Panc1 (cell line): ENCODE measurements at regions not wholly inside any gene's neighbourhood (a gene's known extent, or its start where the extent isn't known, plus 50 kb on each side); places are given as distances from the start of the nearest gene placed in this dataset.

ENCODE experiments used
- TF ChIP-seq, protein P1 (sequence below): fragments of 450-650 bp; IDR thresholded peaks from 2 replicates; pipeline ENCODE4 v1.5.1; 2017; ENCODE audit warnings: mild to moderate bottlenecking
- TF ChIP-seq, protein P2 (sequence below), 2 experiments: IDR thresholded peaks; 2 replicates each; pipeline ENCODE4 v1.6.1; 2011 to 2012; ENCODE audit warnings: low read depth in 2 of 2, control low read depth in 1 of 2, low read length in 1 of 2, mild to moderate bottlenecking in 1 of 2, moderate library complexity in 1 of 2; ENCODE audit not compliant: insufficient read depth in 1 of 2

DNA sequence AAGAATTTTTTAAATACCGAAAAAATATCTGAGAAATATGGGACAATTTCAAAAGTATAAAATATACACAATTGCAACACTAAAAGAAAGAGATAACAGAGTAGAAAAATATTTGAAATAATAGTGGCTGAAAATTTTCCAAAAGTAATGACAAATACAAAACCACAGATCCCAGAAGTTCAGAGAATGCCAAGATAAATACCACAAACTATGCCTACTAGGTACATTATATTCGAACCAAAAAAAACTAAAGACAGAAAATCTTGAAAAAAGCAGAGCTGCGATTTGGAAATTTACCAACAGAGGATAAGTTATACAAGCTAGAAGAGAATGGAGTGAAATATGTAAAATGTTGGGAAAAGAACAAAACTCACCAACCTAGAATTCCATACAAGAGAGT is 191.3 kb upstream of the ELAC2 start:
- TF ChIP-seq, protein P1, sequence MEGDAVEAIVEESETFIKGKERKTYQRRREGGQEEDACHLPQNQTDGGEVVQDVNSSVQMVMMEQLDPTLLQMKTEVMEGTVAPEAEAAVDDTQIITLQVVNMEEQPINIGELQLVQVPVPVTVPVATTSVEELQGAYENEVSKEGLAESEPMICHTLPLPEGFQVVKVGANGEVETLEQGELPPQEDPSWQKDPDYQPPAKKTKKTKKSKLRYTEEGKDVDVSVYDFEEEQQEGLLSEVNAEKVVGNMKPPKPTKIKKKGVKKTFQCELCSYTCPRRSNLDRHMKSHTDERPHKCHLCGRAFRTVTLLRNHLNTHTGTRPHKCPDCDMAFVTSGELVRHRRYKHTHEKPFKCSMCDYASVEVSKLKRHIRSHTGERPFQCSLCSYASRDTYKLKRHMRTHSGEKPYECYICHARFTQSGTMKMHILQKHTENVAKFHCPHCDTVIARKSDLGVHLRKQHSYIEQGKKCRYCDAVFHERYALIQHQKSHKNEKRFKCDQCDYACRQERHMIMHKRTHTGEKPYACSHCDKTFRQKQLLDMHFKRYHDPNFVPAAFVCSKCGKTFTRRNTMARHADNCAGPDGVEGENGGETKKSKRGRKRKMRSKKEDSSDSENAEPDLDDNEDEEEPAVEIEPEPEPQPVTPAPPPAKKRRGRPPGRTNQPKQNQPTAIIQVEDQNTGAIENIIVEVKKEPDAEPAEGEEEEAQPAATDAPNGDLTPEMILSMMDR: no peak
- TF ChIP-seq, protein P2, sequence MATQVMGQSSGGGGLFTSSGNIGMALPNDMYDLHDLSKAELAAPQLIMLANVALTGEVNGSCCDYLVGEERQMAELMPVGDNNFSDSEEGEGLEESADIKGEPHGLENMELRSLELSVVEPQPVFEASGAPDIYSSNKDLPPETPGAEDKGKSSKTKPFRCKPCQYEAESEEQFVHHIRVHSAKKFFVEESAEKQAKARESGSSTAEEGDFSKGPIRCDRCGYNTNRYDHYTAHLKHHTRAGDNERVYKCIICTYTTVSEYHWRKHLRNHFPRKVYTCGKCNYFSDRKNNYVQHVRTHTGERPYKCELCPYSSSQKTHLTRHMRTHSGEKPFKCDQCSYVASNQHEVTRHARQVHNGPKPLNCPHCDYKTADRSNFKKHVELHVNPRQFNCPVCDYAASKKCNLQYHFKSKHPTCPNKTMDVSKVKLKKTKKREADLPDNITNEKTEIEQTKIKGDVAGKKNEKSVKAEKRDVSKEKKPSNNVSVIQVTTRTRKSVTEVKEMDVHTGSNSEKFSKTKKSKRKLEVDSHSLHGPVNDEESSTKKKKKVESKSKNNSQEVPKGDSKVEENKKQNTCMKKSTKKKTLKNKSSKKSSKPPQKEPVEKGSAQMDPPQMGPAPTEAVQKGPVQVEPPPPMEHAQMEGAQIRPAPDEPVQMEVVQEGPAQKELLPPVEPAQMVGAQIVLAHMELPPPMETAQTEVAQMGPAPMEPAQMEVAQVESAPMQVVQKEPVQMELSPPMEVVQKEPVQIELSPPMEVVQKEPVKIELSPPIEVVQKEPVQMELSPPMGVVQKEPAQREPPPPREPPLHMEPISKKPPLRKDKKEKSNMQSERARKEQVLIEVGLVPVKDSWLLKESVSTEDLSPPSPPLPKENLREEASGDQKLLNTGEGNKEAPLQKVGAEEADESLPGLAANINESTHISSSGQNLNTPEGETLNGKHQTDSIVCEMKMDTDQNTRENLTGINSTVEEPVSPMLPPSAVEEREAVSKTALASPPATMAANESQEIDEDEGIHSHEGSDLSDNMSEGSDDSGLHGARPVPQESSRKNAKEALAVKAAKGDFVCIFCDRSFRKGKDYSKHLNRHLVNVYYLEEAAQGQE (IDR thresholded peaks at IDR 0.05; ENCODE audit: insufficient read depth in 1 of 2, low read depth in 2 of 2, low read length in 1 of 2): no peak
